HG03159 (cell line): ENCODE measurements at regions not wholly inside any gene's neighbourhood (a gene's known extent, or its start where the extent isn't known, plus 50 kb on each side); places are given as distances from the start of the nearest gene placed in this dataset.
A peak's percentile ranks its signal among the peaks of the same experiment; 100 is the strongest.
"Not testable (repeated sequence)": the region's sequence is repeated elsewhere in the genome, so short reads cannot be mapped to it uniquely, and the experiment has no call there.

Experiments
- ATAC-seq: cut with Tn5 transposase; IDR thresholded peaks from one replicate; pipeline ENCODE4 v1.9.1; 2021; ENCODE audit warnings: mild to moderate bottlenecking, moderate library complexity; ENCODE audit not compliant: unreplicated experiment

DNA sequence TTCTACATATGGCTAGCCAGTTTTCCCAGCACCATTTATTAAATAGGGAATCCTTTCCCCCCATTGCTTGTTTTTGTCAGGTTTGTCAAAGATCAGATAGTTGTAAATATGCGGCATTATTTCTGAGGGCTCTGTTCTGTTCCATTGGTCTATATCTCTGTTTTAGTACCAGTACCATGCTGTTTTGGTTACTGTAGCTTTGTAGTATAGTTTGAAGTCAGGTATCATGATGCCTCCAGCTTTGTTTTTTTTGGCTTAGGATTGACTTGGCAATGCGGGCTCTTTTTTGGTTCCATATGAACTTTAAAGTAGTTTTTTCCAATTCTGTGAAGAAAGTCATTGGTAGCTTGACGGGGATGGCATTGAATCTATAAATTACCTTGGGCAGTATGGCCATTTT lies 60.0 kb upstream of the GPC3 start:
- not testable (repeated sequence) for ATAC-seq

GRCh38 chrX:134067107-134067506 lies 81.7 kb upstream of the GPC3 start:
- not testable (repeated sequence) for ATAC-seq

DNA sequence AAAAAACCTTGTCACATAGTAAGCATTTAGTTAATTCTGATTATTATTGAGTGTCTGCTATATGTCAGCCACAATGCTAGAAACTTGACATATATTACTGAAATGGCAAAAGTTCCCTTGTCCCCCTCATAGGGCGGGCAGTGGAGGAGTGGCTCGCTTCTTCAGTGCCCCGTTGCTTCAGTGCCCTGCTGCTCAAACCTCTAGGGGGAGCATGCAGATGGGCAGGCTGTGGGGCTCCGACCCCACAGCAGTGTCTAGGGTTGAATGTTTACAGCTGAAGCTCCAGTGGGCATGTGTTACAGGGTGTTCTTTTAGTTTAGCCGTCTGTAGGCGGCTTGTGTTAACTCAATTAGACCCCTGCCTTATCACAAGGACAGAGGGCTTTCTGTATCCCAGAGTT lies 86.5 kb upstream of the GPC3 start:
- ATAC-seq: not testable (repeated sequence)

DNA sequence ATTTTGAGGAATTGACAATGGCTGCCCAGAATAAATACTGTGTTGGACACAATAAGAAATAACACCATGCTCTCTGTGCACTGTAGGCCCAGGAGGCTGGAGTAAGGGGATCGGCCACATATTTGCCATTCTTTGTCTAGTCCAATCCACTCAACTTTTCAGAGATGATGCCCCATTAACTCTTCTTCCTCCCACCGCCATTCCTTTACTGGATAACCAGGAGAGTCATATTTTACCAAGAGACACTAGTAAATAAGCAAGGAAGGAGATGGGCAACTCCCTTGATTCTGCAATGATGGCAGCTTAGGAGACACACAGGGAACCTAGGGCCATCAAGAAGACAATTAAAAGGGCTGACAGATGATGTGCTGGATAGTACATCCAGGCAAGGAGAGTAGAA lies 87.9 kb upstream of the GPC3 start:
- ATAC-seq: no peak

GRCh38 chrX:134074151-134074550 lies 88.8 kb upstream of the GPC3 start:
- no peak for ATAC-seq

- ATAC-seq: no peak
Observed at GRCh38 chrX:134075894-134076718, 90.7 kb upstream of the GPC3 start.

- no peak for ATAC-seq
Observed at GRCh38 chrX:134095366-134095765, 110.0 kb upstream of the GPC3 start.

GRCh38 chrX:134101636-134102035 lies 116.2 kb upstream of the GPC3 start:
- ATAC-seq: no peak

DNA sequence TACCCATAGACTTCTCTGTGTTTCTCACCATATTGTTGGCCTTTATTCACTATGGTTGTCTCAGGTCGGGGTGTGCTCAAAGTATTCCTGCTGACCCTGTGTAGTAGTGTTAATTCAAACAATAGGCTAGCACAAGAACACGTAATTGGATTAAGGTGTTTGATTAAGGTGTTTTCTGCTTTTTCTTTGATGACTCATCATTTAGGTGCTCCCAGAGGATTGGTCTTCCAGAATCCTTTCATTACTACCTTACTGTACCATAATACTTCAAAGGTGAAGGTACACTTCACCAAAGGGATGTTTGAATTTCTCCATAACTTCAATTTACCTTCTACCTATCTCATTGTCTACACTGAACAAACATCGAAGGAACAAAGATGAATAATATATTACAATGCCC lies 121.7 kb upstream of the CCDC160 start:
- no peak for ATAC-seq

- no peak for ATAC-seq
Observed at GRCh38 chrX:134137341-134137740, 99.6 kb upstream of the CCDC160 start.

DNA sequence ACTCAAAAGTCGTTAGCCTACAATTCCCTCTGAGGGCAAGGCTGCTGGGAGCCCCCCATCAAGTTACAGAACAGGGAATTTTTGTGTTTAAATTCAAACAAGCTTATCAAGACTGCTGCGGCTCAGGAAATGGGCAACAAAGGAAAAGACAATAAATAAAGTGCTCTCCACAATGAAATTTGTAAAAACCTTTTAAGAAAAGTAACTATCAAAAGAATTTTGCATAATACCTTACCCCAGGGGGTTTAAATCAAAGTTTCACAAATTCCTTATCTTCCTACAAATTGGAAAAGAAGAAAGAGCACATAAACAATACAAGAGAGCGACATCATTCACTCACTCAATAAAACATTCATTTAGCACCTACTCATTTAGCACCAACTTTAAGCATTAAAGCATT lies 97.9 kb upstream of the CCDC160 start:
- ATAC-seq: no peak

- ATAC-seq: peak; percentile 87
Observed at GRCh38 chrX:134144231-134144630, 92.8 kb upstream of the CCDC160 start.

- no peak for ATAC-seq
Observed at GRCh38 chrX:134146493-134146892, 90.5 kb upstream of the CCDC160 start.

- ATAC-seq: no peak
Observed at GRCh38 chrX:134148172-134148692, 88.8 kb upstream of the CCDC160 start.

DNA sequence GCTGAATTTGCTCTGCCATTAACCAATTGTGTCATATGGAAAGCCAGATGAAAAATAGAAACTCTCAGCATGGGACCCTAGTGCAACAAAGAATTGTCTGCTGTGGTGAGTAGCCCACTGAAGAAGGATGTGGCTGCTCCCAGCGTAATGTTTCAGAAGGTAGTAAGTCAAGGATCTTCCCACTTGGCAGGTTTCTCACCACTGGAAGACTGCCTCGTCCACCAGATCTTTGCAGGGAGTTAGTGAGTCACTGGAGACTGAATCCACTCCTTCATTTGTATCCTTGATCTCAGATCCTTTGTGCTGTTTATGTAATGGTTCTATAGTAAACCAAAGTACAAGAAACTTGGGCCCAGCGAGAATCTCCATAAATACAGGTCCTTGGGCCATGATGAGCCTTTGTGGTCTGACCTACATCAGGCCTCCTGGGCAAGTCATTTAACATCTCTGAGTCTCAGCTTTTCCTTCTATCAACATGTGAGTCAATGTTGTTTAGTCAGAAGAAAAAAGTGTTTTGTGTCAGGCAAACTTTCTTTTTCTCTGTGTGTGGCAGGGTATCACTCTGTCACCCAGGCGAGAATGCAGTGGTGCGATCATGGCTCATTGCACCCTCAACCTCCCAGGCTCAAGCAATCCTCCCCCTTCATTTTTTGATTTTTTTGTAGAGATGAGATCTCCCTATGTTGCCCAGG lies 78.0 kb upstream of the CCDC160 start:
- ATAC-seq: no peak

DNA sequence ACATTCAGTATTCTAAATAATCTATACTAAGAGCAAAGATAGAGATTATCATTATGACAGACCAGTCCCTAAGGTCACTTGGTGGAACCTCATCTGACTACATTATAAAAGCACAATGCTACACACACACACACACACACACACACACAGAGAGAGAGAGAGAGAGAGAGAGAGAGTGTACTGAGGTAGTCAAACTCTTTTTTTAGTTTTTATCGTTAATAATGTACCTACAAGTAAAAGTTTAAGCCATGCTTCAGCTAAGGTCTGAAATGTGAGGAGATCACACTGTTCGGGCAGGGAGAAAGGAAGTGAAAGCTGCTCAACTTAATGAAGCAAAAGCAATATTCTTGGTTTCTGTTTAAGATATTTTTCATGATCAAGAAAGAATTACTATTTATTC lies 75.8 kb upstream of the CCDC160 start:
- peak; percentile 91 for ATAC-seq

DNA sequence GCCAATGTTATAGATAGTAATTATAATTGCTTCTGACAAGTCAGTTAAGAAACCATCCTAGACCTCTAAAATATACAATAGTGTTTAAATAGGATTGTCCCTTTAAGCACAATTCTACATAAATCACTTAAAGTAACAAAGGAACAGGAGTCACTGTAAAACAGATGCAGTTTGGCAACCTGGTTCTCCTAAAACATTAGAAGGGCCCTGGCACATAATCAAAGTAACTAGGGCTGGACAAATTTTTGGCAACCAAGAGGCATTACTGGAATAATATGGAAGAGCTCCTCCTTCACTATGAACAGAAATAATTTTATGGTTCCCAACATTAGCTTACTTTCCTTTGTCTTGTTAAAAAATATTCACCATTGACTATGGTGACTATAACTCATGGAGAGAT lies 75.0 kb upstream of the CCDC160 start:
- ATAC-seq: no peak

DNA sequence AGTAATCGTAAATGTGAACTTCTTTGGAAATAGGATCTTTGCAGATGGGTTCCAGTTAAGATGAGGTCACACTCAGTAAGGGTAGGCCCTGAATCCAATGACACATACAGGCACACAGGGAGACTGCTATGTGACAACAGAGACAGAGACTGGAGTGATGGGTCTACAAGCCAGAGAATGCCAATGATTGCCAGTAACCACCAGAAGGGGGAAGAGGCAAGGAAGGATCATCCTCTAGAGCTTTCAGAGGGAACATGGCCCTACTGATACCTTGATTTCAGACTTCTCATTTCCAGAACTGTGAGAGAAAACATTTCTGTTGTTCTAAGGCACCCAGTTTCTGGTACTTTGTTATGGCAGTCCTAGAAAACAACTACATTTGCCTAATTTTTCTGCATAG lies 73.1 kb upstream of the CCDC160 start:
- ATAC-seq: no peak

DNA sequence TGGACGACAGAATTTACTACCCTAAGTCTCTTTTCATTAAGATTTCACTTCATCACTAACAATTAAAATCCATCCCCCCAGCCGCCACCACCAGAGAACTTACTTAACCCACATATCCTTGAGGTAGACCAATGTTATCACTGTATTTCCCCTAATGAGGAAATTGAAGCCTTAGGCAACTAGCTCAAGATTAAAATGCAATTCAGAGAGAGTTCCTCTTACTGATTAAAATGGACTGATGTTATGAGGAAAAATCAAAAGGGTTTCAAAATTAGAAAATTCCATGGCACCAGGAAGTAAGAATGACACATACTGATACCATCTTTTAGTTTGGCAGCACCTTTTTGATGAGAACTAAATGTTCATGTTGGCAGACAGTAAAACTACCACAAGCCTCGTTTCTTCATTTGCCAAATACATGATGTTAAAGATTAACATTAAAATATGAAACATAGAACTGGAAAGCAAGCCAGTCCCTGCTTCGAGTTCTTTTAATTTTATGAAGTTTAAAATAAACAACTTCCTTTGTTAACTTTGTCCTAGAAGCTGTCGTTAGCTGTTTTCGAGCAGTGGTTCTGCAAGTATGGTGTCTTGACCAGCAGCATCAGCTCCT lies 69.3 kb upstream of the CCDC160 start:
- ATAC-seq: no peak

GRCh38 chrX:134171661-134172587 lies 65.1 kb upstream of the CCDC160 start:
- peak; percentile 49 for ATAC-seq
